HG02938 (cell line): ENCODE measurements at regions not wholly inside any gene's neighbourhood (a gene's known extent, or its start where the extent isn't known, plus 50 kb on each side); places are given as distances from the start of the nearest gene placed in this dataset.
"Not testable (repeated sequence)": the region's sequence is repeated elsewhere in the genome, so short reads cannot be mapped to it uniquely, and the experiment has no call there.

Experiments used
- ATAC-seq: cut with Tn5 transposase; IDR thresholded peaks from one replicate; pipeline ENCODE4 v1.9.1; 2021; ENCODE audit warnings: mild to moderate bottlenecking, moderate library complexity; ENCODE audit not compliant: unreplicated experiment

DNA sequence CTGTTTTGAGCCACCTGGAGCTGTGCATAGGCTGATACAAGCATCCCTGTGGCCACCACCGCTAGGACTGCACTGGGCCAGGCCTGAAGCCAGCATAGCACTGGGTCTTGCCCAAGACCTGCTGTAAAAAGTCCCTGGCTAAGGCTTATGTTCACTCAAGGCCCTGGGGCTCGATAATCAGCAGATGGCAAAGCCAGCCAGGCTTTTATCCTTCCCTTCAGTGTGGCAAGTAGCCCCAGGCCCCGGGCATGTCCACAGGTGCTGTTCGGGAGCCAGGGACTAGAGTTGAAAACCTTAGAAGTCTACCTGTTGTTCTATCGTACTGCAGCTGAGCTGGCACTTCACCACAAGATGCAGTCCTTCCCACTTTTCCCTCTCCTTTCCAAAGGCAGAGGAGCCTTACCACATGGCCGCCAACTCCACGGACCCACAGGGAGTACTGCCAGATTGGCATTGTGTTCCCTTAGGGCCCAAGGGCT is 226.4 kb upstream of the ZNF217 start:
- no peak for ATAC-seq

DNA sequence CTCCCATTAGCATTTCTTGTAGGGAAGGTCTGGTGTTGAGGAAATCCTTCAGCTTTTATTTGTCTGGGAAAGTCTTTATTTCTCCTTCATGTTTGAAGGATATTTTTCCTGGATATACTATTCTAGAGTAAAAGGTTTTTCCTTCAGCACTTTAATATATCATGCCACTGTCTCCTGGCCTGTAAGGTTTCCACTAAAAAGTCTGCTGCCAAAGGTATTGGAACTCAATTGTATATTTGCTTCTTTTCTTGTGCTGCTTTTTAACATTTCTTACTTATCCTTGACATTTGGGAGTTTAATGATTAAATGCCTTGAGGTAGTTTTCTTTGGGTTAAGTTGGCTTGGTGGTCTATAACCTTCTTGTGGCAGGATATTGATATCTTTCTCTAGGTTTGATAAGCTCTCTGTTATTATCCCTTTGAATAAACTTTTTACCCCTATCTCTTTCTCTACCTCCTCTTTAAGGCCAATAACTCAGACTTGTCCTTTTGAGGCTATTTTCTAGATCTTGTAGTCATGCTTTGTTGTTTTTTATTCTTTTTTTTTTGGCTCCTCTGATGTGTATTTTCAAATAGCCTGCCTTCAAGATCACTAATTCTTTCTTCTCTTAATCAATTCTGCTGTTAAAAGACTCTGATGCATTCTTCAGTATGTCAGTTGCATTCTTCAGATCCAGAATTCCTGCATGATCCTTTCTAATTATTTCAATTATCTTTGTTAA is 225.0 kb upstream of the ZNF217 start:
- ATAC-seq, result no peak

DNA sequence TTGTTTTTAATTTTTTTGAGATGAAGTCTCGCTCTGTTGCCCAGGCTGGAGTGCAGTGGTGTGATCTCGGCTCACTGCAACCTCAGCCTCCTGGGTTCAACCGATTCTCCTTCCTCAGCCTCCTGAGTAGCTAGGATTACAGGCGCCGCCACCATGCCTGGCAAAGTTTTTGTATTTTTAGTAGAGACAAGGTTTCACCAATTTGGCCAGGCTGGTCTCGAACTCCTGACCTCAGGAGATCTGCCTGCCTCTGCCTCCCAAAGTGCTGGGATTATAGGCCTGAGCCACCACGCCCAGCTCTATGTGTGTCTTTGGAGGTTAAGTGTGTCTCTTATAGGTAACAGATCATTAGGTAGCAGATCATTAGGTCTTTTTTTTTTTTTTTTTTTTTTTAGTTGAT is 223.9 kb upstream of the ZNF217 start:
- ATAC-seq, result not testable (repeated sequence)

DNA sequence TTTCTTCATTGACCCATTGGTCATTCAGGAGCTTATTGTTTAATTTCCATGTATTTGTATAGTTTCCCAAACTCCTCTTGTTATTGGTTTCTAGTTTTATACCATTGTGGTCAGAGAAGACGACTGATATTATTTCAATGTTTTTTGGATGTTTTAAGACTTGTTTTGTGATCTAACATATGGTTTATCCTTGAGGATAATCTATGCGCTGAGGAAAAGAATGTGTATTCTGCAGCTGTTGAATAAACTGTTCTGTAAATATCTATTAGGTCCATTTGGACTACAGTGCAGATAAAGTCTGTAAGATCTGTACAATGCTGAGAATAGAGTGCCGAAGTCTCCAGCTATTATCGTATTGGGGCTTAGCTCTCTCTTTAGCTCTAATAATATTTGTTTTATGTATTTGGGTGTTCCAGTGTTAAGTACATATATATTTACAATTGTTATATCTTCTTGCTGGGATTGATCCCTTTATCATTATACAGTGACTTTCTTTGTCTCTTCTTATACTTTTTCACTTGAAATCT is 223.3 kb upstream of the ZNF217 start:
- no peak for ATAC-seq

DNA sequence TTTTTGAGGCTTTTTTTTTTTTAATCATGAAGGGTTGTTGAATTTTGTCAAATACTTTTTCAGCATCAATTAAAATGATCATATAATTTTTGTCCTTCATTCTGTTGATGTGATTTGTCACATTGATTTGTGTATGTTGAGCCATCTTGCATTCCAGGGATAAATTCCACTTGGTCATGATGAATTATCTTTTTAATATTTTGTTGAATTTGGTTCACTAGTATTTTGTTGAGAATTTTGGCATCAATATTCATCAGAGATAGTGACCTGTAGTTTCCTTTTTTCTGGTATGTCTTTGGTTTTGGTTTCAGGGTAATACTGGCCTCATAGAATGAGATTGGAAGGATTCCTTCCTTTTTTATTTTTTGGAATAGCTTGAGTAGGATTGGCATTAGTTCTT is 221.9 kb upstream of the ZNF217 start:
- ATAC-seq, result no peak

DNA sequence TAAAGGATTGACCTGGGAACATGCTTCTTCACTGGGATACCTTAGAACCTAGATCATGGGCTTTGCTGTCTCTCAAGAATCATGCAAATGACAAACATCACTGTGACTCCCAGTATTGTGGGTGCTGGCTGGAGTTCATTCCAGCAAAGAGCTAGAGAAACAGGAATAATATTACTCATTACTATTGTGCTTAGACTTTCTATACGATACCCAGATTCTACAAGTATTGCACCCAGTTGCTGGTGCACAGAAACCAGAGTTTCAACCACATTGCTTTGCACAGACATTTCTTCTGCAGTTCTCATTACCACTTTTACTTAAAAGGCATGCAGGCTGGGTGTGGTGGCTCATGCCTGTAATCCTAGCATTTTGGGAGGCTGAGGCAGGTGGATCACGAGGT is 220.4 kb upstream of the ZNF217 start:
- no peak for ATAC-seq

DNA sequence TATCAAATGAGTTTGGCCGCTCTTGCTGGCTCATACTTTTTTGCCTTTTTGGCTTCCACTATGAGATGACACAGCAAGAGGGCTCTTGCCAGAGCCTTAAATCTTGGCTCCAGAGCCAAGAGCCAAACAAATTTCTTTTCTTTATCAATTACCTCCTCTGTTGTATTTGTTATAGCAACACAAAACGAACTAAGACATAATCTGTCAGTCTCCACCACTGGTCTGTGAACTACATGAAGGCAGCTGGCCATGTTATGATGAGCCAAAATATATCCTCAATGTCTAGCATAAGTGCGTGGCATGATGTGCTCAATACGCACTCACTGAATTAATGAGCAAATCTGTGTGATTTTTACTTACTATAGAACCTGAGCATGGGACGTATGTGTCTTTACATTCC is 220.0 kb upstream of the ZNF217 start:
- no peak for ATAC-seq

DNA sequence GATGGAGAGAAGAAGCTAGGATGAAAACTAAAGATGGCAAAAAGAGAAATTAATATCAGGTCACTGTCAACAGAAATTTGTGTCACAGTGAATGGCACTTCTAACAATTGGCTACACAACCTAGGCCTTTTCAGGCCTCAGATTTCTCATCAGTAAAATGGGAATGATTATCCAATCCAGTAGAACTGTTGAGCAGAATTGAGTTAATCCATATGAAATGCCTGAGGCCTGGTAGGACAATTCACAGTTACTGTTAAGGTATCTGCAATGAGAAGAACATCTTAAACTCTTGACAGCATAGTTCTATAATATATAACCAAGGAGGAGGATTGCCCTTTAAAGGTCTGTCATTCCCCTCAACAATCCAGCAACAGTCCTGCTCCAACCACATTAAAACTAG is 217.9 kb upstream of the ZNF217 start:
- no peak for ATAC-seq

DNA sequence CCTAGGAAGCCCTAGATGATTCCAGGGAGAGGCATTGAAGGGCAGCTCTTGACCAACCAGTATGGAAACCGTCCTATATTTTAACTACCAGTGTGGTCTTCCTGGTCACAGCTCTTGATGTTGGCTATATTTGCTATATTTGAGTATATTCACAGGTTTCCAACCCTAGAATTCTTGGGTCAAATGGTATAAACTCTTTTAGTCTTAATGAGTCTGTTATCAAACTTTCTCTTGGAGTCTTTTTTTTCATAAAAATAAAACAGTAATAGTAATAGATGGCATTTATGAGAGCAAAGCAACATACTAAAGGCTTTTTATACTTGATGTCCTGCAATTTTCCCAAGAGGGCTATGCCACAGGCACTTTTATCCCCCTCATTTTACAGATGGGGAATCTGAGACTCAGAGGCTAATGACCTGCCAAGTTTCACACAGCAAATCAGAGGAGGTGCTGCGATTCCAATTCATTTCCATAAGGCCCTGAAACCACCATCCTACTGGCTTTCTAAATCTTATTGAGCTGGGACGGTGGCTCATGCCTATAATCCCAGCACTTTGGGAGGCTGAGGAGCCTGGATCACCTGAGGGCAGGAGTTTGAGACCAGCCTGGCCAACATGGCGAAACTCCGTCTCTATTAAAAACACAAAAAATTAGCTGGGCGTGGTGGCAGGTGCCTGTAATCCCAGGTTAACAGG is 217.2 kb upstream of the ZNF217 start:
- no peak for ATAC-seq

DNA sequence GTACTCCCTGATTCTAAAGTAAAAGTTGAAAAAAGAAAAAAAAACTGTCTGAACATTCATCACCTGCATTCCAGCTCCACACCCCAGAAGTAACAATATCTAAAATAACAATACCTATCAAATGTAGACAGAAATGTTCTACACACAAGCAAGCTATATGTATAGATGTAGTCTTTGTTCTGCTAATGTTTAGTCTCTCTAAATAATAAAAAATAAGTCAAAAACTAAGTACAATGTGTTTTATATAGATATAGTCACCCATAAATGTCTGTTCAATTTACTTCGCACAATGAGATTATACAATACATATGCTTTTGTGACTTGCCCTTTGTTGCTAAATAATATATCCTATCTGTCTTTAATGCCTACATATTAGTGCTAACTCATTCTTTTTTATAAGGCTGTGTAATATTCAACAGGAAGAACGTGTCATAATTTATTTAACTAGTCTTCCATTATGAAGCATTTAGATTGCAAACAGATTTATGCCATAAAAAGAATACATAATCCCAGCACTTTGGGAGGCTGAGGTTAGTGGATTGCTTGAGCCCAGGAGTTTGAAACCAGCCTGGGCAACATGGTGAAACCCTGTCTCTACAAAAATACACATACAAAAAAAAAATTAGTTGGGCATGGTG is 216.2 kb upstream of the ZNF217 start:
- no peak for ATAC-seq

DNA sequence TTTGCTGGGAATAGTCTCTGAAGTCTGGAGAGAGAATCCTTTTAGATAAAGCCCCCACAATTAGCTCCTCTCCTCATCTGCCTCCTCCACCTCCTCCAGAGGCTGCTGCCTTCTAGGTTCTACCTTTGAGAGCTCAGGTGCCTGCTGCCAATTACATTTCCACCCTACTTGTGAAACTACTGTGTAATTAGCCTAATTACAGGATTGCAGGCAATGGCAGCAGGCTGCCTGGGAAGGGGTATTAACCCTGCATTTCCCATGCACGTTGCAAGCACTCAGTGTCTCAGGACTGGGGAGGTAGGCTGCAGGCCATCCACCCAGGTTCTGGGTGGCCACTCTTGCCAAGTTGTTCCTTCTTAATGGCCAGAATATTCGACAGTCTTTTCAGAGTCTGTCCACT is 215.6 kb upstream of the ZNF217 start:
- no peak for ATAC-seq

DNA sequence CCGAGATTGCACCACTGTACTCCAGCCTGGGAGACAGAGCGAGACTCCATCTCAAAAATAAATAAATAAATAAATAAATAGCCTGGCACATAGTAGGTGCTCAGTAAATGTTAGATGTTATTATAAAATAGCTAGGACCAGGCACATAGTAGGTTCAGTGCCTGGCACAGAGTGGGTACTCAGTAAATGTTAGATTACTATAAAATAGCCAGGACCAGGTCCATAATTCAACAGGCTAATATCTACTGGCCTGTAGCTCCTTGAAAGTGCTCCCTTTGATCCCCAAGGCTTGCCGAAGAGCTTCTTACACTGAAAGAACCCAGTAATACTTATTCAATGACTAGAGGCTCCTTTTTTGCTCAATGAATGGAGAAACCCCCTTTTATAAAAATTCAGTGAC is 215.1 kb upstream of the ZNF217 start:
- ATAC-seq, result no peak

DNA sequence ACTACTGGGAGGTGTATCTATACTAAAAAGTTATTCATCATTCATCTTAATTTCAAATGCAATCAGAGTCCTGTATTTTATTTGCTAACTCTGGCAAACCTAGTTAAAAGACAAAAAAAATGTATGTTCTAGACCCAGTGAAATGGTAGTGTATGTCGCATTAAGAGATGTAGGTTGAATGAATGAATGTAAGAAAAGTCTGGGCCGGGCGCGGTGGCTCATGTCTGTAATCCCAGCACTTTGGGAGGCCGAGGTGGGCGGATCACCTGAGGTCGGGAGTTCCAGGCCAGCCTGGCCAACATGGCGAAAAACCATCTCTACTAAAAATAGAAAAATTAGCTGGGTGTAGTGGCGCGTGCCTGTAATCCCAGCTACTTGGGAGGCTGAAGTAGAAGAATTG is 214.7 kb upstream of the ZNF217 start:
- ATAC-seq, result not testable (repeated sequence)

DNA sequence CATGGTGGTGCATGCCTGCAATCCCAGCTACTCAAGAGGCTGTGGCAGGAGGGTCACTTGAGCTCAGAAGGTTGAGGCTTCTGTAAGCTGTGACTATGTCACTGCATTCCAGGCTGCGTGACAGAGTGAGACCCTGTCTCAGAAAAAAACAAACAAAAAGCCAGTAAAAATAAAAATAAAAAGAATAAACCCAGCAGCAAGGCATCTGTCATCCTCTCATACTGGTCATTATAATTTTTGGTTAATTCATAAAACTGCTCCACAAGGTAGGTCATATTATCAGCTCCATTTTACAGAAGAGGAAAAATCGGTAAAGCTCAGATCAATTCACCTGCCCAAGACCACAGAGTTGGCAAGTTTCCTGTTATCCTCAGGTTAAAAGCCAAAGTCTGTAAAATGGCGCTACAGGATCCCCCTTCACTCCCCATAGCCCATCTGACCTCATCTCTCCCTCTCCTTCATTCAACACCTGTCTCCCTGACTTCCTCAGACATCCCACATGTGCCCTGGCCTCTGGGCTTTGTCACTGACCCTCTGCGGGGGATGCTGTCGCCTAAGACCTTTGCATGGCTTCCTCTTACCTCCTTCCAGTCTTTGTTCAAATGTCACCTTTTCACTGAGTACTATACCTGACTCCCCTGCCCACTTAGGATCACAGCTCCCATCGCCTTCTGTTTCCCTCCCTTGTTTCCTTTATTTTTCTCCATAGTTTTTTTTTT is 213.2 kb upstream of the ZNF217 start:
- no peak for ATAC-seq

DNA sequence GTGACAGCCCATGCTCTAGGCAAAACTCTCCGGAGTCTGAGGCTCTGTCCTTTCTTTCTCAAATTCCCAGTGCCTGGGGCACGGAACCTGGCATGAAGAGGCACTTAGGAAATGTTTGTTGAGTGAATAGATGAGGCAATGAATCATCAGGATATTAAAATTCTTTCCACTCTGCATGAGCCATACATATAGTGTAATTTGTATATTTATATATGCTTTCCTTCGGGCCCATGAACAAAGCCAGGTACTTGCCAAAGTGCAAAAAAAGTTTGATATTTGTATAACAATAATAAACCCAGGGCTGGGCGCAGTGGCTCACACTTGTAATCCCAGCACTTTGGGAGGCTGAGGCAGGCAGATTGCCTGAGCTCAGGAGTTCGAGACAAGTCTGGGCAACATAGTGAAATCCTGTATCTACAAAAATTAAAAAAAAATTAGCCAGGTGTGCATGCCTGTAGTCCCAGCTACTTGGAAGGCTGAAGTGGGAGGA is 212.3 kb upstream of the ZNF217 start:
- ATAC-seq, result no peak

DNA sequence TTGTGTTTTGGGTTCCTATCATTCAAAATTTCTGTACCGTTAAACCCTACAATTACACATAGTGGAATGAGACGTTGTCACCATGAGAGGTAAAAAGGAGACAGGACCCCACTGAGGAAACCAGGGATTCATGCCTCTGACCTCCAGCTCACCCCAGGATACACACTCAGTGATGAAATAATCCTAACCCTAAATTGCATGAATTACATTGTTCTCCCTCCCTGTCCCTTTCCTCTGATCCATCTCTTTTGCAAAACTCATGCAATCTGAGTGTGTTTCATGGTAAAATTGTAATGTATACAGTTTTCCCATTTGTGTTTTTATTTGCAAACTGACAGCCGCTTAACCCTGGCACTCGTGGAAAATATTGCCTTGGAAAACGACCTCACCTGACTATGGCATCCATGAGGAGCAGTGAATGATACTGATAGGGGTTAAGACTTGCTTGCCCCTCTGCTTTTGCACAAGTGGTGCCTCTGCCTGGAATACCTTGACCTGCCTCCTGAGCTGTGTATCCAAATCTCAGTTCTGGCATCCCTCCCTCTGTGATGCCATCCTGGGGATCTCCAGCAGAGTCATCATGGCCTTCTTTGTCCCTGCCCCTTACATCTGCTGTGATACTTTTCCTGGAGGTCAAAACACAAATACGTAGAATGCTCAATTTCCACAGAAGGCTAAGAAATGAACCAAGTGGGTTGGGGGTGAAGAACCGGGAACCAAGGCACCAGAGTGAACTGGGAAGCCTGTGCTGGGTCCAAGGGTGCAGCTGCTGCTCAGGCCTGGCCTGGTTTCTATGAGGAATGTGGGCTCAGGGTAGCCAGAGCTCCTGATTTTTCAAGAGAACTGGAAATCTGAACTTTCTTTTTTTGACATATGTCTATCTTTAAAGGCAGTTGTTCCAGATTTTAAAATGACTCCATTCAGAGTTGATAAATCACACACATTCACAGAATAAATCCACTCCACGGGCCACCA is 211.6 kb upstream of the ZNF217 start:
- no peak for ATAC-seq

DNA sequence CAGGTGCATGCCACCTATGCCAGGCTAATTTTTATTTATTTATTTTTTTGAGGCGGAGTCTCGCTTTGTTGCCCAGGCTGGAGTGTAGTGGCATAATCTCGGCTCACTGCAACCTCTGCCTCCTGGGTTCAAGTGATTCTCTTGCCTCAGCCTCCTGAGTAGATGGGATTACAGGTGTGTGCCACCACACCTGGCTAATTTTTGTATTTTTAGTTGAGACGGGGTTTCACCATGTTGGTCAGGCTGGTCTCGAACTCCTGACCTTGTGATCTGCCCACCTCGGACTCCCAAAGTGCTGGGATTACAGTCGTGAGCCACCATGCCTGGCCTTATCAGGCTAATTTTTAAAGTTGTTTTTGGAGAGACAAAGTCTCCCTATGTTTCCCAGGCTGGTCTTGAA is 210.7 kb upstream of the ZNF217 start:
- ATAC-seq, result not testable (repeated sequence)

DNA sequence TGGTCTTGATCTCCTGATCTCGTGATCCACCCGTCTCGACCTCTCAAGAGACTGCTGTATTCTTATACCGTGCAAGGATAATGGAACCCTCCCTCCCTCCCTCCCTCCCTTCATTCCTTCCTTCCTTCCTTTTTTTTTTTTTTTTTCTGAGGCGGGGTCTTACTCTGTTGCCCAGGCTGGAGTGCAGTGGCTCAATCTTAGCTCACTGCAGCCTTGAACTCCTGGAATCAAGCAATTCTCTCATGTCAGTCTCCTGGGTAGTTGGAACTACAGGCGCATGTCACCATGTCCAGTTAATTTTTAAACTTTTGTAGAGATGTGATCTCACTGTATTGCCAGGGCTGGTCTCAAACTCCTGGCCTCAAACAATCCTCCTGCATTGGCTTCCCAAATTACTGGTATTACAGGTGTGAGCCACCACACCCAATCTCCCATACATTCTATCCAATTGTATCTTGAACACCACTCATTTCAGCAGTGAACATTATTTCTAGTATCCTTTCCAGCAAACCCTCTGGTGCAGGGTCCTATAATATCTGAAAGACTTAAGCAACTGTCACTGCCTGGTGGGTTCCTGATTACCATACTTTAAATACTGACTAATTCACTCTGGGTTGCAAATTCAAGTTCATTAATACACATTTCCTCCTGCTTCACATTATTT is 210.0 kb upstream of the ZNF217 start:
- ATAC-seq, result no peak

DNA sequence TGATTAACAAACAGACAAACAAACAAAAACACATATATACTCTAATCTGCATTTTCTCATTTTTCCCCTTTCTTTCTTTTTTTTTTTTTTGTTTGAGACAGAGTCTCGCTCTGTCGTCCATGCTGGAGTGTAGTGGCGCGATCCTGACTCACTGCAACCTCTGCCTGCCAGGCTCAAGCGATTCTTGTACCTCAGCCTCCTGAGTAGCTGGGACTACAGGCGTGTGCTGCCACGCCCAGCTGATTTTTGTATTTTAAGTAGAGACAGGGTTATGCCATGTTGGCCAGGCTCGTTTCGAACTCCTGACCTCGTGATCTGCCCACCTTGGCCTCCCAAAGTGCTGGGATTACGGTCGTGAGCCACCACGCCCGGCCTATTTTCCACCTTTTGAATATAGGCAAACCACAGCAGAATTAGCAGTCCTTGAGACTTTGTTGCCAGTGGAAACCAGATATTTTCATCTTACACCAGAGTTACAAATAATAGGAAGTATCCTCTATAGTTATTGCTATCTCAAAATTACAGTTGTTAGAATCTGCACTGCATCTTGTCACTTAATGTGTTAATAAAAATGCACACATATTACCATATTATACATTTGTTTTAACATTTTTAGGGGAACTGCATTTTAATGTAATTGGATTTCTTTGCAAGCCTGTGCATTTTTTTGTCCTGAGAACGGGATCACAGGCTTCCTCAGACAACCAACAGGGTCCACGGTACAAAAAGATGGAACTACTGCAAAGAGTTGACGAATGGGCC is 208.2 kb upstream of the ZNF217 start:
- no peak for ATAC-seq
